ENCODE measurements at regions not wholly inside any gene's neighbourhood (a gene's known extent, or its start where the extent isn't known, plus 50 kb on each side); places are given as distances from the start of the nearest gene placed in this dataset.

GRCh38 chr9:27929841-27930240 is 356.6 kb upstream of the C9orf72 start:
- TF ChIP-seq CTCF (optimal IDR thresholded peaks at IDR 0.05 in 1 of 3, IDR thresholded peaks at IDR 0.05 in 1 of 3, conservative IDR thresholded peaks at IDR 0.05 in 1 of 3; ENCODE audit: extremely low read depth in 1 of 3, insufficient read depth in 2 of 3, low read length in 3 of 3) (no peak), EZH2 (IDR thresholded peaks at IDR 0.05; ENCODE audit: low read length) (no peak)

Measured in keratinocyte (primary cell).